Trophoblast cell (in vitro differentiated cells and primary cell): ENCODE measurements at regions not wholly inside any gene's neighbourhood (a gene's known extent, or its start where the extent isn't known, plus 50 kb on each side); places are given as distances from the start of the nearest gene placed in this dataset.

Experiments
- DNase-seq, 2 donors: peaks; one replicate each; pipeline ENCODE4 v3.0.0-alpha.2; 2016
- H2AFZ ChIP-seq: 2 replicates; pipeline ENCODE4 v1.6.1; 2013; ENCODE audit warnings: low read length, moderate library complexity, mild to moderate bottlenecking; ENCODE audit not compliant: insufficient read depth, poor library complexity
- H2AK5ac ChIP-seq: 2 replicates; pipeline ENCODE4 v1.6.1; 2013; ENCODE audit warnings: mild to moderate bottlenecking, low read length
- H2BK120ac ChIP-seq: 2 replicates; pipeline ENCODE4 v1.6.1; 2013; ENCODE audit warnings: low read length, mild to moderate bottlenecking, moderate library complexity; ENCODE audit not compliant: insufficient read depth, poor library complexity
- H2BK12ac ChIP-seq: 2 replicates; pipeline ENCODE4 v1.6.1; 2013; ENCODE audit warnings: mild to moderate bottlenecking, low read length, moderate library complexity
- H2BK5ac ChIP-seq: 2 replicates; pipeline ENCODE4 v1.6.1; 2013; ENCODE audit warnings: low read length, low read depth, moderate library complexity, mild to moderate bottlenecking; ENCODE audit not compliant: poor library complexity
- H3K14ac ChIP-seq: 2 replicates; pipeline ENCODE4 v1.6.1; 2013; ENCODE audit warnings: mild to moderate bottlenecking, low read length
- H3K18ac ChIP-seq: 2 replicates; pipeline ENCODE4 v1.6.1; 2013; ENCODE audit warnings: mild to moderate bottlenecking, low read length
- H3K23ac ChIP-seq: 2 replicates; pipeline ENCODE4 v1.6.1; 2013; ENCODE audit warnings: low read length
- H3K27ac ChIP-seq: 2 replicates; pipeline ENCODE4 v1.5.1; 2013; ENCODE audit warnings: low read depth, mild to moderate bottlenecking, inconsistent platforms, low read length, moderate library complexity
- H3K27me3 ChIP-seq: 2 replicates; pipeline ENCODE4 v1.6.1; 2013; ENCODE audit warnings: inconsistent platforms, mild to moderate bottlenecking, low read length, moderate library complexity; ENCODE audit not compliant: insufficient read depth
- H3K36me3 ChIP-seq, 2 experiments: 1 replicate in 1 of 2; 2 replicates in 1 of 2; pipeline ENCODE4 v1.6.1; 2013; ENCODE audit warnings: low read length in 2 of 2, mild to moderate bottlenecking in 2 of 2, moderate library complexity in 1 of 2; ENCODE audit not compliant: insufficient read depth in 2 of 2, control insufficient read depth in 1 of 2
- H3K4ac ChIP-seq: 2 replicates; pipeline ENCODE4 v1.6.1; 2013; ENCODE audit warnings: low read depth, mild to moderate bottlenecking, low read length, moderate library complexity
- H3K4me1 ChIP-seq, 2 experiments: 1 replicate in 1 of 2; 2 replicates in 1 of 2; pipeline ENCODE4 v1.6.1; 2013; ENCODE audit warnings: low read length in 2 of 2, mild to moderate bottlenecking in 2 of 2, moderate library complexity in 1 of 2; ENCODE audit not compliant: insufficient read depth in 2 of 2, control insufficient read depth in 1 of 2
- H3K4me2 ChIP-seq: 2 replicates; pipeline ENCODE4 v1.6.1; 2013; ENCODE audit warnings: inconsistent platforms, mild to moderate bottlenecking, low read length, moderate library complexity
- H3K4me3 ChIP-seq: 2 replicates; pipeline ENCODE4 v1.5.1; 2013; ENCODE audit warnings: mild to moderate bottlenecking, low read depth, low read length, inconsistent platforms
- H3K79me1 ChIP-seq: one replicate; pipeline ENCODE4 v1.6.1; 2013; ENCODE audit warnings: low read length
- H3K79me2 ChIP-seq: 2 replicates; pipeline ENCODE4 v1.6.1; 2013; ENCODE audit warnings: low read length, mild to moderate bottlenecking; ENCODE audit not compliant: control insufficient read depth, insufficient read depth, poor library complexity
- H3K9ac ChIP-seq: 2 replicates; pipeline ENCODE4 v1.6.1; 2013; ENCODE audit warnings: mild to moderate bottlenecking, low read length
- H3K9me3 ChIP-seq: 2 replicates; pipeline ENCODE4 v1.6.1; 2013; ENCODE audit warnings: low read depth, mild to moderate bottlenecking, control low read depth, inconsistent platforms, low read length; ENCODE audit not compliant: insufficient read depth
- H4K12ac ChIP-seq: 2 replicates; pipeline ENCODE4 v1.6.1; 2013; ENCODE audit warnings: low read depth, mild to moderate bottlenecking, low read length, moderate library complexity
- H4K8ac ChIP-seq: 2 replicates; pipeline ENCODE4 v1.6.1; 2013; ENCODE audit warnings: low read depth, mild to moderate bottlenecking, low read length, moderate library complexity
- H4K91ac ChIP-seq: one replicate; pipeline ENCODE4 v1.6.1; 2013; ENCODE audit warnings: low read depth, mild to moderate bottlenecking, low read length, moderate library complexity
- WGBS: extraction: QIAGEN DNeasy Blood & Tissue Kit; methylation state at CpG from one replicate; pipeline ENCODE4 v1.1.7; 2013; ENCODE audit warnings: missing lambda C conversion rate; ENCODE audit not compliant: insufficient read length, insufficient coverage; ENCODE audit errors: extremely low coverage; 5-methylcytosine and 5-hydroxymethylcytosine counted together

- H3K9me3 ChIP-seq: no peaks in the 10 kb centered on the region
Observed at GRCh38 chr5:128629157-128629556, 91.1 kb upstream of the FBN2 start.

GRCh38 chr5:128630121-128630520 is 92.1 kb upstream of the FBN2 start:
- Histone ChIP-seq H3K36me3 (no peaks in the 10 kb centered on the region), H3K18ac (no peak overlapping the region), H3K4me1 (peaks cover 2% of the 10 kb centered on the region in 2 experiments), H2AFZ (no peak overlapping the region), H3K79me1 (no peaks in the 10 kb centered on the region), H3K27ac (no peak overlapping the region), H3K4ac (no peak overlapping the region), H3K27me3 (no peaks in the 10 kb centered on the region), H2AK5ac (no peak overlapping the region), H4K91ac (no peak overlapping the region), H3K9ac (no peak overlapping the region), H4K8ac (no peak overlapping the region), H3K79me2 (no peaks in the 10 kb centered on the region), H3K4me3 (no peak overlapping the region), H3K9me3 (no peaks in the 10 kb centered on the region), H3K23ac (no peak overlapping the region), H2BK120ac (no peak overlapping the region), H4K12ac (no peak overlapping the region), H3K4me2 (no peak overlapping the region), H2BK12ac (no peak overlapping the region), H3K14ac (no peak overlapping the region), H2BK5ac (no peak overlapping the region)
- WGBS: no CpG with 5 or more reads among the region's 1 CpG
- DNase-seq: no peak

More at GRCh38 chr5:128629157-128629556, 91.1 kb upstream of the FBN2 start:
- no peak overlapping the region for H2AFZ ChIP-seq
- H3K9ac ChIP-seq: no peak overlapping the region
- no peak overlapping the region for H4K12ac ChIP-seq
- H3K79me2 ChIP-seq: no peaks in the 10 kb centered on the region
- H3K14ac ChIP-seq: no peak overlapping the region
- peaks cover 2% of the 10 kb centered on the region in 2 experiments for H3K4me1 ChIP-seq
- no peak overlapping the region for H2BK120ac ChIP-seq
- no CpG with 5 or more reads among the region's 3 CpGs for WGBS
- no peak overlapping the region for H2AK5ac ChIP-seq
- H3K36me3 ChIP-seq: no peaks in the 10 kb centered on the region
- no peak overlapping the region for H4K8ac ChIP-seq
- no peak overlapping the region for H2BK5ac ChIP-seq
- DNase-seq: no peak
- no peaks in the 10 kb centered on the region for H3K79me1 ChIP-seq
- no peak overlapping the region for H4K91ac ChIP-seq
- H3K4ac ChIP-seq: no peak overlapping the region
- H3K27me3 ChIP-seq: no peaks in the 10 kb centered on the region
- H3K23ac ChIP-seq: no peak overlapping the region
- H3K4me2 ChIP-seq: no peak overlapping the region
- H2BK12ac ChIP-seq: no peak overlapping the region
- no peak overlapping the region for H3K18ac ChIP-seq
- no peak overlapping the region for H3K4me3 ChIP-seq
- no peak overlapping the region for H3K27ac ChIP-seq

GRCh38 chr5:128631771-128632170 is 93.7 kb upstream of the FBN2 start:
- no peak overlapping the region for H2BK5ac ChIP-seq
- H3K79me2 ChIP-seq: no peaks in the 10 kb centered on the region
- no peaks in the 10 kb centered on the region for H3K79me1 ChIP-seq
- no peak overlapping the region for H3K4ac ChIP-seq
- H3K9ac ChIP-seq: no peak overlapping the region
- no peak overlapping the region for H3K14ac ChIP-seq
- H3K23ac ChIP-seq: no peak overlapping the region
- H3K4me2 ChIP-seq: no peak overlapping the region
- no peak overlapping the region for H3K18ac ChIP-seq
- H2AFZ ChIP-seq: no peak overlapping the region
- H2BK120ac ChIP-seq: no peak overlapping the region
- H3K27ac ChIP-seq: no peak overlapping the region
- no peak overlapping the region for H4K12ac ChIP-seq
- H3K9me3 ChIP-seq: no peaks in the 10 kb centered on the region
- H4K91ac ChIP-seq: no peak overlapping the region
- no peaks in the 10 kb centered on the region for H3K36me3 ChIP-seq
- no peak overlapping the region for H2AK5ac ChIP-seq
- no CpG with 5 or more reads among the region's 1 CpG for WGBS
- DNase-seq: no peak
- H3K4me1 ChIP-seq: peaks cover 2% of the 10 kb centered on the region in 2 experiments
- H3K27me3 ChIP-seq: no peaks in the 10 kb centered on the region
- no peak overlapping the region for H3K4me3 ChIP-seq
- H4K8ac ChIP-seq: no peak overlapping the region
- no peak overlapping the region for H2BK12ac ChIP-seq

GRCh38 chr5:128632264-128632663 is 94.2 kb upstream of the FBN2 start:
- H3K9ac ChIP-seq: no peak overlapping the region
- no peaks in the 10 kb centered on the region for H3K9me3 ChIP-seq
- no peak overlapping the region for H3K4me3 ChIP-seq
- peaks cover 2% of the 10 kb centered on the region in 2 experiments for H3K4me1 ChIP-seq
- H3K23ac ChIP-seq: no peak overlapping the region
- no peak overlapping the region for H3K4ac ChIP-seq
- H2AK5ac ChIP-seq: no peak overlapping the region
- H2BK5ac ChIP-seq: no peak overlapping the region
- no peak overlapping the region for H3K4me2 ChIP-seq
- H4K12ac ChIP-seq: no peak overlapping the region
- H3K27ac ChIP-seq: peak overlapping the region; percentile 35
- no peak overlapping the region for H2BK120ac ChIP-seq
- H3K79me2 ChIP-seq: no peaks in the 10 kb centered on the region
- no peaks in the 10 kb centered on the region for H3K27me3 ChIP-seq
- peak; percentile 40 to 60 for DNase-seq
- H3K79me1 ChIP-seq: no peaks in the 10 kb centered on the region
- WGBS: no CpG with 5 or more reads among the region's 6 CpGs
- no peak overlapping the region for H2BK12ac ChIP-seq
- no peak overlapping the region for H4K91ac ChIP-seq
- no peak overlapping the region for H2AFZ ChIP-seq
- no peak overlapping the region for H4K8ac ChIP-seq
- no peak overlapping the region for H3K14ac ChIP-seq
- H3K18ac ChIP-seq: no peak overlapping the region
- no peaks in the 10 kb centered on the region for H3K36me3 ChIP-seq
